ENCODE measurements at regions not wholly inside any gene's neighbourhood (a gene's known extent, or its start where the extent isn't known, plus 50 kb on each side); places are given as distances from the start of the nearest gene placed in this dataset.

- H3K4me3 ChIP-seq (ENCODE audit: low read length), result no peak overlapping the region
- no peak overlapping the region for H3K4me2 ChIP-seq (ENCODE audit: low read length)
- H4K20me1 ChIP-seq (ENCODE audit: insufficient read depth), result no peaks in the 10 kb centered on the region
- no peak overlapping the region for H3K27ac ChIP-seq (ENCODE audit: low read length)
- no peaks in the 10 kb centered on the region for H3K9me2 ChIP-seq (ENCODE audit: insufficient read depth, low read length)
- no peaks in the 10 kb centered on the region for H3K79me2 ChIP-seq (replicated peaks; ENCODE audit: insufficient read depth, low read length)
- no peak overlapping the region for H3K9ac ChIP-seq (ENCODE audit: low read length)
- H3F3A ChIP-seq (ENCODE audit: insufficient read depth, low read length, poor library complexity, severe bottlenecking), result peaks cover 6% of the 10 kb centered on the region
- H3K9me3 ChIP-seq (ENCODE audit: low read length), result no peaks in the 10 kb centered on the region
- no peaks in the 10 kb centered on the region for H3K27me3 ChIP-seq (ENCODE audit: insufficient read depth, low read depth, low read length)
- TF ChIP-seq TAF1 (IDR thresholded peaks at IDR 0.05; ENCODE audit: low read depth) (no peak), CTCF (IDR thresholded peaks at IDR 0.05; ENCODE audit: poor library complexity, severe bottlenecking) (no peak), EP300 (conservative IDR thresholded peaks at IDR 0.05; ENCODE audit: poor library complexity, severe bottlenecking) (no peak), RAD21 (conservative IDR thresholded peaks at IDR 0.05) (no peak), EZH2 (IDR thresholded peaks at IDR 0.05; ENCODE audit: borderline replicate concordance, insufficient read depth, low read length, poor library complexity, severe bottlenecking) (no peak), POLR2AphosphoS5 (IDR thresholded peaks at IDR 0.05) (no peak), SMC3 (conservative IDR thresholded peaks at IDR 0.05; ENCODE audit: poor library complexity) (no peak), MXI1 (conservative IDR thresholded peaks at IDR 0.05; ENCODE audit: poor library complexity, severe bottlenecking) (no peak)
- TF ChIP-seq, protein P1, sequence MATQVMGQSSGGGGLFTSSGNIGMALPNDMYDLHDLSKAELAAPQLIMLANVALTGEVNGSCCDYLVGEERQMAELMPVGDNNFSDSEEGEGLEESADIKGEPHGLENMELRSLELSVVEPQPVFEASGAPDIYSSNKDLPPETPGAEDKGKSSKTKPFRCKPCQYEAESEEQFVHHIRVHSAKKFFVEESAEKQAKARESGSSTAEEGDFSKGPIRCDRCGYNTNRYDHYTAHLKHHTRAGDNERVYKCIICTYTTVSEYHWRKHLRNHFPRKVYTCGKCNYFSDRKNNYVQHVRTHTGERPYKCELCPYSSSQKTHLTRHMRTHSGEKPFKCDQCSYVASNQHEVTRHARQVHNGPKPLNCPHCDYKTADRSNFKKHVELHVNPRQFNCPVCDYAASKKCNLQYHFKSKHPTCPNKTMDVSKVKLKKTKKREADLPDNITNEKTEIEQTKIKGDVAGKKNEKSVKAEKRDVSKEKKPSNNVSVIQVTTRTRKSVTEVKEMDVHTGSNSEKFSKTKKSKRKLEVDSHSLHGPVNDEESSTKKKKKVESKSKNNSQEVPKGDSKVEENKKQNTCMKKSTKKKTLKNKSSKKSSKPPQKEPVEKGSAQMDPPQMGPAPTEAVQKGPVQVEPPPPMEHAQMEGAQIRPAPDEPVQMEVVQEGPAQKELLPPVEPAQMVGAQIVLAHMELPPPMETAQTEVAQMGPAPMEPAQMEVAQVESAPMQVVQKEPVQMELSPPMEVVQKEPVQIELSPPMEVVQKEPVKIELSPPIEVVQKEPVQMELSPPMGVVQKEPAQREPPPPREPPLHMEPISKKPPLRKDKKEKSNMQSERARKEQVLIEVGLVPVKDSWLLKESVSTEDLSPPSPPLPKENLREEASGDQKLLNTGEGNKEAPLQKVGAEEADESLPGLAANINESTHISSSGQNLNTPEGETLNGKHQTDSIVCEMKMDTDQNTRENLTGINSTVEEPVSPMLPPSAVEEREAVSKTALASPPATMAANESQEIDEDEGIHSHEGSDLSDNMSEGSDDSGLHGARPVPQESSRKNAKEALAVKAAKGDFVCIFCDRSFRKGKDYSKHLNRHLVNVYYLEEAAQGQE (IDR thresholded peaks at IDR 0.05; ENCODE audit: borderline replicate concordance), result no peak
- H3K36me3 ChIP-seq (ENCODE audit: insufficient read depth, low read length), result no peaks in the 10 kb centered on the region
- H2AFZ ChIP-seq (ENCODE audit: low read depth, low read length), result no peak overlapping the region
Observed at GRCh38 chr4:164438321-164438720, 315.6 kb upstream of the SMIM31 start.

GRCh38 chr4:164439037-164439436, 314.9 kb upstream of the SMIM31 start:
- Histone ChIP-seq H3K4me2 (ENCODE audit: low read length) (no peak overlapping the region), H3K27me3 (ENCODE audit: insufficient read depth, low read depth, low read length) (no peaks in the 10 kb centered on the region), H3K9me2 (ENCODE audit: insufficient read depth, low read length) (no peaks in the 10 kb centered on the region), H3K27ac (ENCODE audit: low read length) (no peak overlapping the region), H3F3A (ENCODE audit: insufficient read depth, low read length, poor library complexity, severe bottlenecking) (peaks cover 6% of the 10 kb centered on the region), H4K20me1 (ENCODE audit: insufficient read depth) (no peaks in the 10 kb centered on the region), H3K9ac (ENCODE audit: low read length) (no peak overlapping the region), H3K9me3 (ENCODE audit: low read length) (no peaks in the 10 kb centered on the region), H3K4me3 (ENCODE audit: low read length) (no peak overlapping the region), H3K36me3 (ENCODE audit: insufficient read depth, low read length) (no peaks in the 10 kb centered on the region), H3K79me2 (replicated peaks; ENCODE audit: insufficient read depth, low read length) (no peaks in the 10 kb centered on the region), H2AFZ (ENCODE audit: low read depth, low read length) (no peak overlapping the region)
- TF ChIP-seq EZH2 (IDR thresholded peaks at IDR 0.05; ENCODE audit: borderline replicate concordance, insufficient read depth, low read length, poor library complexity, severe bottlenecking) (no peak), SMC3 (conservative IDR thresholded peaks at IDR 0.05; ENCODE audit: poor library complexity) (no peak), EP300 (conservative IDR thresholded peaks at IDR 0.05; ENCODE audit: poor library complexity, severe bottlenecking) (no peak), MXI1 (conservative IDR thresholded peaks at IDR 0.05; ENCODE audit: poor library complexity, severe bottlenecking) (no peak), POLR2AphosphoS5 (IDR thresholded peaks at IDR 0.05) (no peak)
